GM19238 (cell line): ENCODE measurements at regions not wholly inside any gene's neighbourhood (a gene's known extent, or its start where the extent isn't known, plus 50 kb on each side); places are given as distances from the start of the nearest gene placed in this dataset.

Source experiments
- DNase-seq: peaks from one replicate; pipeline ENCODE4 v3.0.0; 2011; ENCODE audit warnings: low spot score; ENCODE audit not compliant: insufficient read length

DNA sequence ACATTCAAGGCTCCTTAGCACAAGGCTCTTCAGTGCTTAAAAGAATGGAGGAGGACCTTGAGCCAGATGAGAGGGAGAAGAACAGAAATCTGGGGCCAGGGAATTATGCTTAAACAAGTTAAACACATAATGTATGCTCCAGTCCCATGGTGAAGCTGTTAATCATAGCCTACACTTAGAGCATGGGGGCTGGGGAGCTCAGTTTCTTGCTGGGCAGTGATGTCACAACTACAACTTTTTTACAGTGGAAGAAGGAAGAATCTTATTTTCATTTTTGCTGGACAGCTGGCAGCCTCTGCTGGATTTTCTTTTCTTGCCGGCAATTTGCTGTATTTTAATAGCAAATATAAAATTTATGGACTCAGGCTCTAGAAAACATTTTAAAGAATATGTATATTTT lies 432.5 kb downstream of the CD109 start:
- DNase-seq: no peak

DNA sequence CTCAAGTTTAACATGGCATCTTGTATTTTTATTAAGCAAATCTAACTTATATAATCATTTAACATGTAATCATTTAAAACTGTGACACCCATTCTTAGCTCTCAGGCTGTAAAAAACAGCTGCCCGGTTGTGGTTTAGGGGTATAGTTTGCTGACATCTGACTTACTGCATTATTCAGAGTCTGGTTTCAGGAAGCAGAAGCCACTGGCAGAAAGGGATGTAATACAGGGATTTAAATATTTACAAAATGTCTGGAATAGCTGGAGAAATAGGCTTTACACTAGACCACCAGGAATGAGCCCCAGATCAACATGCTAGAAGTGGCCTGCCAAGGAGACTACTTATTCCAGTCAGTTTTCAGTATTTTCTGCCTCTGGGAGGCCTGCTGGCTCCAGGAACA lies 421.1 kb downstream of the CD109 start:
- DNase-seq: no peak

GRCh38 chr6:74115674-74116073 lies 419.7 kb downstream of the CD109 start:
- DNase-seq: no peak

DNA sequence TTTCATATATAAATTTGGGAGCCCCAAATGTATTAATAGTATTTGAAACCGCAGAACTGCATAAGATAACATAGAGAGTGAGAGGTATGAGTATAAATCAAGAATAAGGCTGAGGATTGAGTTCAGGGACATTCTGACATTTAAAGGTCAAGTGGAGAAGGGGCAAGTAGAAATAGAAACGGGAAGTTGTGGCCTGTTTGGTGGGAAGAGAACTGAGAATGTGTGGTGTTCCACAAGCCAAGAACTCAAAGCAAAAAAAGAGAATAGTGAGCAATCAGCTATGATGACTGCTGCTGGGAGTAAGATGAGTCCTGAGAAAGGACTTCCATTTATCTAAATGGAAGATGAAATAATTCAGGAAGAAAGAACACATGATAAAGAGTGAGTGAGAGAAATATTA lies 418.4 kb downstream of the CD109 start:
- DNase-seq: no peak

DNA sequence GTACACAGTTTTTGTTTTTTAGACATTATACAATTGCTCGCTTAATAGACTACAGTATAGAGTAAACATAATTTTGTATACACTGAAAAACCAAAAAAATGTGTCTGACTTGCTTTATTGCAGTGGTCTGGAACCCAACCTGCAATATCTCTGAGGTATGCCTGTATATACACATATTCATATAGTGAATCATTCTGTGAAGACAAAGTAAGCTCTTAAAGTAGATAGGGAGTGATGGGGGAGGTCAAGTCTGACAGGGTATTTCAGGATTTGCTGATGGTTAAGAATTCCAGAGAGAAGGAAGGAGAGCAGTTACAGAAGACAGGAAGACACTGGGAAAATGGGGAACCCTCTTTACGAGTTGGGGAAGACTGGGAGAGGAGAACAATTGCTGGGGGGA lies 417.9 kb downstream of the CD109 start:
- DNase-seq: no peak

- DNase-seq: no peak
Observed at GRCh38 chr6:74103417-74103816, 407.4 kb downstream of the CD109 start.

DNA sequence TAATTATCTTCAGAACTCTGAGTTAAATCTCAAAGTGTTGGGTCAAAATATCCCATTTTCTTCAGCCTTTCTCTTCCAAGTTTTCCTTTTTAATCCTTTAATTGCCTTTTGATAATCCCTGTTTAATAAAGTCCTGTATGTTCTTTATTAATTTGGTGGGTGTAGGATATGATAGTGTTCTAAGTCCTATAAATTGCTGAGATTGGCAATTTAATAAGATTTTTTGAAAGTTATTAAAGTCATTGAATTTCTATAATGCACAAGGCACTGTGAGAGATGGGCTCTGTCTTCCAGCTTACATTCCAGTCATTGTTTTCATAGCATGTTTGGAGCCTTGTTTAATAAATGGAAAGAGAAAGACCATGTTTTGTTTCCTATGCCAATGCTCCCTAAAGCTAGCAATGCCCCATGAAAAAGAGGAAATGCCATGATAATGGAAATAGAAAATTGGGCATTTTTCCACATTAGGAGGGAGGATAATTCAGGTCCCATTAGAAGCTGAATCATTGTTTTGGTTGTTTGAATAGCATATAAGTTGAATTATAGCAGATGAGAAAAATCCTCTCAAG lies 404.8 kb downstream of the CD109 start:
- DNase-seq: no peak

DNA sequence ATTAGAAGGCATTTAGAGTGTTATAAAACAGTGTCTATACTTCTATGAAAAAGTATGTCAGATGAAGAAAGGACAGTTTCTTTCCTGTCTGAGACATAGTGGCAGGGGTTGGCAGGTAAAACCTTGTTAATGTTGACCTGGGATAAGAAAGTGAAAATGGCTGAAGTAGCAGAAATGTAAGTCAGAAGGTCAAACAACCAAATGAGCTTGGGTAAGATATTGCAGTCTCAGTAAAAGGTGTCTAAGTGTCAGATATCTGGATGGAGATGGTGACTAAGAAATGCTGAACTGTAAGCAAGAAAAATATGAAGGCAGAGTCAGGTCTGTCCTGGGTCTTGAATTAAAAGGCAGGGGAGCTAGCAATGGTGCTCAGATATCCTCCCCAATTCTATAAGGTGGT lies 400.3 kb downstream of the CD109 start:
- no peak for DNase-seq

- DNase-seq: no peak
Observed at GRCh38 chr6:74093361-74093760, 397.4 kb downstream of the CD109 start.

GRCh38 chr6:74091794-74092157 lies 395.8 kb downstream of the CD109 start:
- DNase-seq: no peak

GRCh38 chr6:74091136-74091793 lies 395.3 kb downstream of the CD109 start:
- no peak for DNase-seq

DNA sequence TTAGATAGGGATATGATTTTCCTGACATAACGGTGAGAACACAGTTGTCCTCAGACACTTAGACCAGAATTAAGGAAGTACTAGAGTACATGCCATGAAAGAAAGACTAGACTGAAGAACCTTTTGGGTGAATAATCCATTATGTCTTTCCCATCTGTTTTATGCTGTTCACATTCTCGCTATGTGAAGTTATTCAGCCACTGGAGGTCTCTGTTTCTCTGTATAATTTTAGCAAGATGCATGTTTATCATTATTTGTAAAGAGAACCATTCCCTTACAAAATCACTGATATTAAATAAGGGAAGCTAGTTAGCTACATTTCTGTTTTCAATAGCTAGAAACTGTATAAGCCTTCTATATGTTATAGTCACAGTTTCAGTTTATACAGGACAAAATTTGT lies 391.9 kb downstream of the CD109 start:
- DNase-seq: no peak

GRCh38 chr6:74075896-74076295 lies 379.9 kb downstream of the CD109 start:
- no peak for DNase-seq

DNA sequence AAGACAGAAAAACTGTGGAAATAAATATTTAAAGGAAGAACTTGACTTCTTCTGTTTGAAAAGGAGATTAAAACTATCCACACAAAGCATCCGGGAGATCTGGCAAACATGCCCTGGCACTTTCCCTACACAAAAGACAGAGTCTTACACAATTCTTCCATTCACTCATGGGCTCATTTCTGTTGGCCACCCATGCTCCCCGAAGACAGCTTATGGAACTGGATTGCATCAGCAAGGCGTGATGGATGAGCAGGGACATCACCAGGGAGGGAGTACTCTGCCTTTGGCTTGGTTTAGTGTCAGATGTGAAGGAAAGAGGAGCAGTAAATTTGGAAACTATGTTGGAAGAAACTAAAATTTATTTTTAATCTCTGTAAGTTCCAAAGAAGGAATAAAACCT lies 379.3 kb downstream of the CD109 start:
- no peak for DNase-seq

GRCh38 chr6:74074645-74075044 lies 378.6 kb downstream of the CD109 start:
- no peak for DNase-seq

- DNase-seq: no peak
Observed at GRCh38 chr6:74073999-74074398, 378.0 kb downstream of the CD109 start.

DNA sequence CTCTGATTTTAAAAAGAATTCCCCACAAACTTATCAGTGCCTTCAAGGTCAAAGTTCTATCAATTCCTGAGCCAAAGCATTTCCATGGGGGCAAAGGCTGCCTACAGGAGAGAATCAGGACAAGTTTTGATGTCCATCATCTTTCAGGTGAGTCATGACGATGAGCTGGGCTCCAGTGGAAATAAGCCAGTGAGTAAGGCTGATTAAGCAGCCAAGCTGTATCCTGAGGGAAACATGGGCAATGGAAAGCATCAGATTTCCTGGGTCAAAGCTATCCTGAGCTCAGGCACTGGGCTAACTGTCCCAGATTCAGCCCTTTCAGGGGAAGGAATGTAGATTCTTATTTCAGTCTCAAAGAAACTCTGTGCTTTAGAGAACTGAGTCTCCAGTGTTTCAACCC lies 377.4 kb downstream of the CD109 start:
- no peak for DNase-seq

- DNase-seq: no peak
Observed at GRCh38 chr6:74071214-74071613, 375.2 kb downstream of the CD109 start.

GRCh38 chr6:74070711-74071110 lies 374.7 kb downstream of the CD109 start:
- no peak for DNase-seq

- no peak for DNase-seq
Observed at GRCh38 chr6:74070091-74070490, 374.1 kb downstream of the CD109 start.

- DNase-seq: no peak
Observed at GRCh38 chr6:74069089-74069581, 373.1 kb downstream of the CD109 start.

DNA sequence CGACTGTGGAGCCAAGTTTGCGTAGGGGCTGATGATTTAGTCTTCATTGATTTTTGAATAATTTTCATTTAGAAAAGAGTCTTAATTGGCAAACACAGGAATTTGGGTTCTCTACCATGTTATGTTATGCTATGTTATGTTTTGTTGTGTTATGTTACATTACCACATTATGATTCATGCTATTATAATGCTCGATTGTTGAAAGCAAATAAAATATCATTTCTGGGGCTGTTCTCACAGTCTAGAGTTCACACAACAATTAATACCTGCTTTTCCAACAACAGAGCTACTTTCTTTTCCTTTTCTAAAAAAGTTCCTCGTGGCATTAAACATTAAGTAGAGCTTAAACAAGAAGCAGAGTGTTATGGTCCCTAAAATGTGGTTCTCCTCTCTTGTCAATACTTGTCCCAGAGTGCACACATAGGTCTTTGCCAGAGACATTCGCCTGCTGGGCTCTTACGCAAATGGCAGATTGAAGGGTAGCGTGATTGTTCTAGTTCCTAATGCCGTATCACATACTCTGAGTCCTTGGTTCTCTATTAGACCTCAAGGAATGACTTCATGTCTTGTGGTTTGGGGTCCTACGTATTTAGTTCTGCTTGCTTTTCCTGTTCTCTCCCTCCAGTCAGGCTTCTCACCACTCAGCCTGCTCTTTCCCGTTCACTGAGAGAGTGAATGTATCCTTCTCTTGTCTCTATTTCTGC lies 370.3 kb downstream of the CD109 start:
- no peak for DNase-seq

GRCh38 chr6:74065705-74066104 lies 369.7 kb downstream of the CD109 start:
- DNase-seq: no peak
